ENCODE measurements at regions not wholly inside any gene's neighbourhood (a gene's known extent, or its start where the extent isn't known, plus 50 kb on each side); places are given as distances from the start of the nearest gene placed in this dataset.

GRCh38 chr19:30094756-30095140, 152.7 kb downstream of the URI1 start:
- TF ChIP-seq ZNF561 (tag by site-specific recombination; IDR thresholded peaks at IDR 0.05; ENCODE audit: borderline replicate concordance) (no peak), ZNF426 (tag by site-specific recombination; IDR thresholded peaks at IDR 0.05) (no peak), TCF7L2 (IDR thresholded peaks at IDR 0.05; ENCODE audit: borderline replicate concordance, low read depth, low read length) (no peak), ZNF558 (tag by site-specific recombination; IDR thresholded peaks at IDR 0.05) (no peak), ZNF660 (tag by site-specific recombination; IDR thresholded peaks at IDR 0.05) (no peak), AEBP2 (tag by site-specific recombination; IDR thresholded peaks at IDR 0.05; ENCODE audit: borderline replicate concordance) (no peak)
